BLaER1 (cell line): ENCODE measurements at regions not wholly inside any gene's neighbourhood (a gene's known extent, or its start where the extent isn't known, plus 50 kb on each side); places are given as distances from the start of the nearest gene placed in this dataset.

Experiments
- H3K27ac ChIP-seq: shearing (Covaris generic); formaldehyde crosslinking; 2 replicates; pipeline ENCODE4 v1.8.1; 2022
- H3K27me3 ChIP-seq: shearing (Covaris generic); formaldehyde crosslinking; 2 replicates; pipeline ENCODE4 v1.8.1; 2022
- H3K36me3 ChIP-seq: shearing (Covaris generic); formaldehyde crosslinking; 2 replicates; pipeline ENCODE4 v1.8.1; 2022
- H3K4me1 ChIP-seq: shearing (Covaris generic); formaldehyde crosslinking; 2 replicates; pipeline ENCODE4 v1.8.1; 2022
- H3K4me2 ChIP-seq: shearing (Covaris generic); formaldehyde crosslinking; 2 replicates; pipeline ENCODE4 v1.8.1; 2022
- H3K4me3 ChIP-seq: shearing (Covaris generic); formaldehyde crosslinking; 2 replicates; pipeline ENCODE4 v1.8.1; 2022
- H3K9ac ChIP-seq: shearing (Covaris generic); formaldehyde crosslinking; 2 replicates; pipeline ENCODE4 v1.8.1; 2022
- H3K9me3 ChIP-seq: shearing (Covaris generic); formaldehyde crosslinking; 2 replicates; pipeline ENCODE4 v1.8.1; 2022
- H4K20me1 ChIP-seq: shearing (Covaris generic); formaldehyde crosslinking; 2 replicates; pipeline ENCODE4 v1.8.1; 2022
- Cebpa-rat ChIP-seq: shearing (Covaris generic); IDR thresholded peaks from 2 replicates; pipeline ENCODE4 v1.8.1; 2022

DNA sequence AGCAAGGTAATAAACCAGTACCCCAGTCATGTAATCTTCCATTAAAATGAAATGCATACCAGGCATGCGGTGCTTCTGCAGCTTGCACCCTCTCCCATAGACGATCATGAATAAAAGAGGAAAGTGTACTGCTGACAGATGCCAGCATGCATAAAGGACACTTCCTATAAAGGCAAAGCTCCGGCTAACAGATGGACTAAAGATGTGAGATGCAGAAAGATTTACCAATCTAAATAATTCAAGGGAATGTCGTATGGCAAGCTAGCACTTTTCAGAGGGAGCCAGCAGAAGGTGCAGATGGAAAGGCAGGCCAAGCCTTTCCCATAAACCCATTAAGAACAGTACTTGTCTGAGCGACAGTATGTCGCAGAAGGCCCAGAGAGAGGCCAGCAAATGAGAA lies 542.0 kb downstream of the NUF2 start:
- H4K20me1 ChIP-seq, result no peaks in the 10 kb centered on the region
- 0 out of 2 replicates have a peak, but pooled peaks cover 4% of the 10 kb centered on the region for H3K9me3 ChIP-seq
- H3K4me1 ChIP-seq, result no peaks in the 10 kb centered on the region
- no peak overlapping the region for H3K9ac ChIP-seq
- H3K27ac ChIP-seq, result no peak overlapping the region
- H3K4me2 ChIP-seq, result no peak overlapping the region
- H3K27me3 ChIP-seq, result no peaks in the 10 kb centered on the region
- no peaks in the 10 kb centered on the region for H3K36me3 ChIP-seq
- no peak overlapping the region for H3K4me3 ChIP-seq
- no peak for TF ChIP-seq Cebpa-rat

DNA sequence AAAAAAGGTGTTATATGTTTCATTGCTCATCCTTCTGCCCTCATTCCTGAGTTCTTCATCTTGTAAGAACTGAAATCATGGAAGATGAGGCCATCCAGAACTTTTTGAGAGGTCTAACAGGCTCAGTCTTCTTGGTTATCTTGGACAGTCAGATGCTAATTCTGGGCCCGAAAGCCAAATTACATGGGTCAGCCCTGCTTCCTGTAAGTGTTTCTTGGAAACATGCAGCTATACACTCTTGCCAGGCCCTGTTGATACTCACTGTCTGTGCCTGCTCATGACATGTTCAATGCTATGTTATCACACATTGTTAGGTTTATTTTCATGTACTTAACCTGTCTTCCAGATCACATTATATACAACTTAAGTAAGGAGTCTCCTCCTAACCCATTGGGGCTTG lies 542.5 kb downstream of the NUF2 start:
- H3K4me3 ChIP-seq, result no peak overlapping the region
- no peak for TF ChIP-seq Cebpa-rat
- H3K9me3 ChIP-seq, result 0 out of 2 replicates have a peak, but pooled peaks cover 5% of the 10 kb centered on the region

DNA sequence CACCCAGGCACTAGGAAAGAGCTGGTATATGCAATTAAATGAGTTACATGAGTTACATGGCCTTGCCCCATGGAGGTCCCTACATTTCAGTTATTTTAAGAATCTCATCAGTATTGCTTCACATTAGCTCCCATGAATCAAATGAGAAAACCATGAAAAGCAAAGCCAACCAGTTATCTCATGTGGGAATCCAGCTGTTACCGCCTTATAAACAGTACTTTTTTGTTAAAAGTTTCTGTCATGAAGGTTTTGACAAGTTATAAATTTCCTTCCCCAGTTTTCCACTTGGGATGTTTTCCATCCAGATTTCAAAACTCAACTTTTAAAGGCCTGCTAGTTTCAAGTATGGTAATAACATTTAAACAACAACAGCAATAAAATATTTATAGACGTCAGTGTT lies 544.8 kb downstream of the NUF2 start:
- Histone ChIP-seq H3K4me1 (no peaks in the 10 kb centered on the region), H3K27ac (no peak overlapping the region), H3K4me3 (no peak overlapping the region), H4K20me1 (no peaks in the 10 kb centered on the region), H3K4me2 (no peak overlapping the region), H3K9ac (no peak overlapping the region), H3K36me3 (no peaks in the 10 kb centered on the region), H3K27me3 (no peaks in the 10 kb centered on the region), H3K9me3 (0 out of 2 replicates have a peak, but pooled peaks cover 5% of the 10 kb centered on the region)
- no peak for TF ChIP-seq Cebpa-rat

More for the DNA sequence above, 542.5 kb downstream of the NUF2 start:
- H3K9ac ChIP-seq, result no peak overlapping the region
- H3K27me3 ChIP-seq, result no peaks in the 10 kb centered on the region
- no peak overlapping the region for H3K27ac ChIP-seq
- no peaks in the 10 kb centered on the region for H4K20me1 ChIP-seq
- H3K36me3 ChIP-seq, result no peaks in the 10 kb centered on the region
- no peaks in the 10 kb centered on the region for H3K4me1 ChIP-seq
- H3K4me2 ChIP-seq, result no peak overlapping the region

DNA sequence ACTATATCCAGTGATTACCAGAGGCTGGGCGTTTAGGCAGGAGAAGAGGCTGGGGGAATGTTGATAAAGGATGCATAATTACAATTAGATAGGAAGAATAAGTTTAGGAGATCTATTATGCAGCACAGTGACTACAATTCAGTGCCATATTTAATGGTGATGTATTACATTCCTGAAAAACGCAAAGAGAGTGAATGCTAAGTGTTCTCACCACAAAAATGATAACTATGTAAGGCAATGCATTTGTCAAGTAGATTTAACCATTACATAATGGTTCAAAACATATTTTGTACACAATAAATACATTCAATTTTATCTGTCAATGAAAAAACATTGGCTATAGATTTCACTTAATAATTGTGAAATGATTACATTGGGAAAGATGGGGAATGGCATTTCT lies 548.9 kb downstream of the NUF2 start:
- H3K27me3 ChIP-seq, result no peaks in the 10 kb centered on the region
- no peaks in the 10 kb centered on the region for H3K36me3 ChIP-seq
- H3K4me3 ChIP-seq, result no peak overlapping the region
- H3K9ac ChIP-seq, result no peak overlapping the region
- no peak for TF ChIP-seq Cebpa-rat
- 0 out of 2 replicates have a peak, but pooled peaks cover 5% of the 10 kb centered on the region for H3K9me3 ChIP-seq
- H3K4me1 ChIP-seq, result no peaks in the 10 kb centered on the region
- H4K20me1 ChIP-seq, result no peaks in the 10 kb centered on the region
- H3K27ac ChIP-seq, result no peak overlapping the region
- H3K4me2 ChIP-seq, result no peak overlapping the region

DNA sequence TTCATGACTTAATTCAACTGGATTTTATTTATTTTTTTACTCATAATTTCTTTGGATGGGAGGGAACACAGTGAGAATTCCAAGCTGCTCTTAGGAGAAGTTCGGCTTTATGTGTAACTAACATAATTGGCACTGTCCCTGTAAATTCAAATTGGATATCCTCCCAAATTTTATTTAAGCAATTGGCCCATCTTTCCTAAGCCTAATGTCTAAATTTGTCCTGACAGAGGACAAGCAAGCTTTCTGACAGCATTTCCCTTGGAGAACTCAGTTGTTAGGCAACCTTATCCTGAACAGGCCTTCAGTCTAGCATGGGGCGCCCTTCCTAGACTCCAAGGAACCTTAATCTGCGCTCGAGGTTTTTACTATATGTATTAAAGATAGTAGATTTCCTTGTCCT lies 550.3 kb downstream of the NUF2 start:
- no peaks in the 10 kb centered on the region for H4K20me1 ChIP-seq

DNA sequence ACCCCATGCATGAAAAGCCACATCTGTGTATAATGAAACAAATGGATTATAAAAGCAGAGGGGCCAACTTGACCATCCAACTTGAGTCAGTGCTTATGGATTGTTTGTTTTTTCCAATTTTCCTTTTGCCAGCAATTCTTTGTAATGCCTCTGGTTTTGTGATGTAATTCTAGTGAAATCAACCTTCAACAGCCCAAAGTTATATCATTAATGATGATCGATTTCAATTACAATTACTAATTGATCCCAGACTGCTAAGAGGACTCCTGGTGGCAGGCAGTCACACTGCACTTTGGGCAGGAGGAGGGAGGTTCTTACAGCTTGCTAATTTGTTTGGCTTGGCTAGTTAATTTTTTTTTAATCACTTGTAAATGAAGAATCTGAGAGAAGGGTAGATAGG lies 552.3 kb downstream of the NUF2 start:
- TF ChIP-seq Cebpa-rat, result no peak
- H3K9me3 ChIP-seq, result no peaks in the 10 kb centered on the region
- H3K36me3 ChIP-seq, result no peaks in the 10 kb centered on the region
- no peak overlapping the region for H3K9ac ChIP-seq
- no peak overlapping the region for H3K4me3 ChIP-seq
- H4K20me1 ChIP-seq, result no peaks in the 10 kb centered on the region
- H3K27ac ChIP-seq, result no peak overlapping the region
- no peaks in the 10 kb centered on the region for H3K27me3 ChIP-seq
- H3K4me2 ChIP-seq, result no peak overlapping the region
- H3K4me1 ChIP-seq, result no peaks in the 10 kb centered on the region

More for the DNA sequence above, 550.3 kb downstream of the NUF2 start:
- H3K9me3 ChIP-seq, result 0 out of 2 replicates have a peak, but pooled peaks cover 5% of the 10 kb centered on the region
- H3K4me2 ChIP-seq, result no peak overlapping the region
- no peak for TF ChIP-seq Cebpa-rat
- no peak overlapping the region for H3K27ac ChIP-seq
- H3K4me3 ChIP-seq, result no peak overlapping the region
- no peaks in the 10 kb centered on the region for H3K4me1 ChIP-seq
- no peaks in the 10 kb centered on the region for H3K27me3 ChIP-seq
- H3K9ac ChIP-seq, result no peak overlapping the region
- H3K36me3 ChIP-seq, result no peaks in the 10 kb centered on the region

DNA sequence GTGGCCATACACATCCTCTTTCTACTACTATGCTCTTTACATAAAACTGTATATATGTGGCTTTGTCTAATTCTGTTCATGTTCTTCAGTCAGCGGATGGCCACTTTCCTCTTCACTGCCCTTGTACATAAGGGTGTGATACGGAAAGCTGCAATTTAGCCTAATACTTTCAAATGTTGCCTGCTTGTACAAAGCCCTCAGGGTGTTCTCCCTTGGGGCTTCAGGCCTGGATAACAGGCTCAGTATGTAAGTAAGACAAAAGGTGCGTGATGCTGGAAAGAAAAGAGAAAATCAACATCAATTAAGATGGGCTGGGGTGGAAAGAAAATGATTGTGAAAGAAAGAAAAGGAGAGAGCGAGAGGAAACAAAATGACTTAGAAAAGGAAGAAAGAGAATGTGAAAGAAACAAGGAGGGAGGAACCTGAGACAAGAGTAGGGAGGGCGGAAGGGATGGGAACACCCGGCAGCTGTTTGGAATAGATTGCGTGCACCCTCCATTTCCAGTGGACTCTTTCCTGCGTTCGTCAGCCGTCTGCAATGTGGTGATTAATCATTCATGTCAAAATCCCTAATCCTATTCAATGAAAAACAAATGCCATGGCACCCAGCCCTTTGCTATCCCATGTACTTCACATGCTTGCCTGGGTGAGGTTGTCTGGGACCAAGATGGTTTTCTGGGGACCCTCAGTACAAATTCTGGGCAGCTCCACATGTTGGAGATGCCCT lies 553.6 kb downstream of the NUF2 start:
- Histone ChIP-seq H3K4me2 (no peak overlapping the region), H4K20me1 (no peaks in the 10 kb centered on the region), H3K36me3 (no peaks in the 10 kb centered on the region), H3K4me3 (no peak overlapping the region), H3K27me3 (no peaks in the 10 kb centered on the region), H3K9ac (no peak overlapping the region), H3K4me1 (no peaks in the 10 kb centered on the region), H3K9me3 (no peaks in the 10 kb centered on the region), H3K27ac (no peak overlapping the region)
- no peak for TF ChIP-seq Cebpa-rat

DNA sequence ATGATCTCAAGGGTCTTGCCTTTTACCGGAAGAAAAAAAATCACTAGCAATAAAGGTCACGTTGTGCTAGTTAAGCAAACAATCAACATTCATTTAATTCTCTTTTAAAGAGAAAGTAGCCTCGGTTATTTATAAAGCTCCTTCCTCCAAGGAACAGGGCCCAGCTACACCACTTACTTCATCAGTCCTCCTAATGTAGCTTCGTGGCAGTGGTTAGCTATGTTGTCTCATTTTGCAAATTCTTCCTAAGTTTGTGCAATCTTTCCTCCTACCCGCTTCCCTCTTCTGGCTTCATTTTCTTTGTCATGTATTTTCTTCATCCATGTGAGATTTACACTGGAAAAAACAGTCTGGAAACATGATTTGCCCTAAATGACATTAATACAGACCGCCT lies 554.2 kb downstream of the NUF2 start:
- H3K27me3 ChIP-seq, result no peaks in the 10 kb centered on the region
- H3K27ac ChIP-seq, result no peak overlapping the region
- H3K4me1 ChIP-seq, result no peaks in the 10 kb centered on the region
- no peaks in the 10 kb centered on the region for H4K20me1 ChIP-seq
- no peaks in the 10 kb centered on the region for H3K36me3 ChIP-seq
- no peaks in the 10 kb centered on the region for H3K9me3 ChIP-seq
- no peak overlapping the region for H3K4me2 ChIP-seq
- H3K4me3 ChIP-seq, result no peak overlapping the region
- TF ChIP-seq Cebpa-rat, result no peak
- no peak overlapping the region for H3K9ac ChIP-seq

DNA sequence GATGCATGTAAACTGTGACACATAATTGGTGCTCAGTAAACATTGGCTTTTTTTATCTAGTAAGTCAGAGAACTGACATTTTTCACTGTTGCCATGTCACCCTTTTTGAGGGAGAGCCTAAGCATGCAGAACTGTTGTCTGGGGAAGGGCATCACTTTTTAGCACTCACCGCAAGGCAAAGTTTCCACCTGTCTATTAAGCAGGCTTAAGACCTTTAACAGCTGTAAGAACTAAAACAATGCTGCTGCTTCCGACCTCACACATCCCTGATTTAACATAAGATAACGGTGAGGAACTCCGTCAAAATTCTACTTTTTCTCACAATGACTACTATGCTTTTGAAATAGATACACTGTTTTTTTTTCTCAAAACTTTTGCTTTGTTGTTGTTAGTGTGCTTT lies 554.8 kb downstream of the NUF2 start:
- Histone ChIP-seq H3K27ac (no peak overlapping the region), H3K4me2 (no peak overlapping the region)

DNA sequence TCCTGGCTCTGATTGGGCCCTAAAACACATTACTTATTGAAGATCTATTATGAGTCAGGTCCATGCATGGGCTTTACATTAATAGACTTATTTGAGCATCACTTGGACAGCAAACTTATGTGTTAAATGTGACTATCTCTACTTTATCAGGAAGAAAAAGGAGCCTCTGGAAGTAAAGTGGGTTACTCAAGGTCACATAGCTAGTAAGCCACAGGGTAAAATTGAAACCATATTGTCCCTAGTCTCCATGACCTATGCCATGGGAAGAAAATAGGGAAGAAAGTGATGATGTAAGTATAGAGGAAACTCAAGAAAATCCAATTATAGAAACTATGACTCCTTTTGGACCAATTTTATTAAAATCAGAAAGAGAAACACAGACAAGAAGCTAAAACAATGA lies 555.3 kb downstream of the NUF2 start:
- no peaks in the 10 kb centered on the region for H3K27me3 ChIP-seq
- TF ChIP-seq Cebpa-rat, result no peak
- no peak overlapping the region for H3K9ac ChIP-seq
- no peak overlapping the region for H3K4me2 ChIP-seq
- no peak overlapping the region for H3K4me3 ChIP-seq
- no peak overlapping the region for H3K27ac ChIP-seq
- no peaks in the 10 kb centered on the region for H3K36me3 ChIP-seq
- H3K4me1 ChIP-seq, result no peaks in the 10 kb centered on the region
- no peaks in the 10 kb centered on the region for H4K20me1 ChIP-seq
- no peaks in the 10 kb centered on the region for H3K9me3 ChIP-seq

More for the DNA sequence above, 554.8 kb downstream of the NUF2 start:
- TF ChIP-seq Cebpa-rat, result no peak
- H3K27me3 ChIP-seq, result no peaks in the 10 kb centered on the region
- H3K36me3 ChIP-seq, result no peaks in the 10 kb centered on the region
- H3K9me3 ChIP-seq, result no peaks in the 10 kb centered on the region
- H3K9ac ChIP-seq, result no peak overlapping the region
- H3K4me3 ChIP-seq, result no peak overlapping the region
- H4K20me1 ChIP-seq, result no peaks in the 10 kb centered on the region
- no peaks in the 10 kb centered on the region for H3K4me1 ChIP-seq

DNA sequence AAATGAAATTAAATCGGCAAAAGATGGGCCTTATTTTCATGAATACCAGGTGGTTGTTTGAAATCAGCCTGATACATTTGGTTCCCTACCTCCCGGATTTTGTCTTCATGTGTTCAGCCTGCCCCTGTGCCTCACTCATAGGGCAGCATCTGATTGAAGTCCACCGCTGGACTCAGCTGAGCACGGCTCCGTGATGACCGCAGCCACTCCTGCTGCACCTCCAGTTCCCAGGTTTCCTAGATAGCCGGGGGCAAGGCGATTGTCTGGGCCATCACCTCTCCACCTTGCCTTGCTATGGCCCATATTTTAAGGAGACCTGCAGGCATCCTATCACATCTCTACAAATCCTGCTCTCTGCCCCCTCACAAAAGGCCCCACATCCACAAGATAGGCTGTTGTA lies 563.8 kb downstream of the NUF2 start:
- H3K27ac ChIP-seq, result no peak overlapping the region
- no peak overlapping the region for H3K4me3 ChIP-seq
- H3K36me3 ChIP-seq, result no peaks in the 10 kb centered on the region
- no peak overlapping the region for H3K4me2 ChIP-seq
- H3K4me1 ChIP-seq, result no peaks in the 10 kb centered on the region
- H3K9ac ChIP-seq, result no peak overlapping the region
- H4K20me1 ChIP-seq, result no peaks in the 10 kb centered on the region
- no peaks in the 10 kb centered on the region for H3K9me3 ChIP-seq
- no peaks in the 10 kb centered on the region for H3K27me3 ChIP-seq
- no peak for TF ChIP-seq Cebpa-rat
